Spleen (tissue), 7 donors: ENCODE measurements at regions not wholly inside any gene's neighbourhood (a gene's known extent, or its start where the extent isn't known, plus 50 kb on each side); places are given as distances from the start of the nearest gene placed in this dataset.

ENCODE experiments used
- CTCF ChIP-seq, 11 experiments: fragments of 200-600 bp in 7 of 11; fragments of 450-650 bp in 4 of 11; sonication (generic) in 4 of 11; IDR thresholded peaks in 8 of 11; conservative IDR thresholded peaks in 3 of 11; 1 replicate in 7 of 11; 2 replicates in 4 of 11; pipeline versions ENCODE4 v1.4.0 to v1.8.0; 2016 to 2021; ENCODE audit warnings: antibody characterized with exemption in 11 of 11, inconsistent platforms in 4 of 11, mild to moderate bottlenecking in 1 of 11
- POLR2A ChIP-seq, 3 donors: fragments of 450-650 bp; IDR thresholded peaks; one replicate each; pipeline ENCODE4 v1.5.1; 2017; ENCODE audit warnings: antibody characterized with exemption in 3 of 3, mild to moderate bottlenecking in 1 of 3
- donor health status: DM: no; HTN: no; CAD: no; lungs with moderate emphysema.
- donor health status: DM: no; HTN: no; CAD: no.
- donor health status: DM: no; HTN: no; CAD: no.

GRCh38 chr12:131482199-131482598 lies 228.7 kb upstream of the SFSWAP start:
- TF ChIP-seq CTCF (IDR thresholded peaks at IDR 0.05 in 8 of 11, conservative IDR thresholded peaks at IDR 0.05 in 3 of 11) (no peak), POLR2A (IDR thresholded peaks at IDR 0.05) (no peak)
